DOHH2 (cell line): ENCODE measurements at regions not wholly inside any gene's neighbourhood (a gene's known extent, or its start where the extent isn't known, plus 50 kb on each side); places are given as distances from the start of the nearest gene placed in this dataset.

Source experiments
- H3F3A ChIP-seq: fragments of 200-600 bp; sonication (generic), shearing (Covaris generic); 2 replicates; pipeline ENCODE4 v1.6.0; 2016; ENCODE audit warnings: antibody characterized with exemption, mild to moderate bottlenecking; ENCODE audit not compliant: control insufficient read depth, insufficient read depth
- H3K27ac ChIP-seq: fragments of 200-600 bp; sonication (generic); 2 replicates; pipeline ENCODE4 v1.5.1; 2014; ENCODE audit warnings: low read depth, mild to moderate bottlenecking, low read length, moderate library complexity
- H3K27me3 ChIP-seq: fragments of 200-600 bp; sonication (generic); 2 replicates; pipeline ENCODE4 v1.6.1; 2014; ENCODE audit warnings: mild to moderate bottlenecking, low read length, mixed read lengths; ENCODE audit not compliant: control insufficient read depth
- H3K36me3 ChIP-seq: fragments of 200-600 bp; sonication (generic); 2 replicates; pipeline ENCODE4 v1.6.1; 2014; ENCODE audit warnings: mild to moderate bottlenecking, low read length, moderate library complexity, mixed read lengths; ENCODE audit not compliant: control insufficient read depth
- H3K4me1 ChIP-seq: fragments of 200-600 bp; sonication (generic); 2 replicates; pipeline ENCODE4 v1.6.1; 2014; ENCODE audit warnings: mild to moderate bottlenecking, low read length, mixed read lengths; ENCODE audit not compliant: control insufficient read depth
- H3K4me2 ChIP-seq: fragments of 200-600 bp; sonication (generic); 2 replicates; pipeline ENCODE4 v1.6.0; 2014; ENCODE audit warnings: mild to moderate bottlenecking, low read length, moderate library complexity
- H3K4me3 ChIP-seq: fragments of 200-600 bp; sonication (generic); 2 replicates; pipeline ENCODE4 v1.5.1; 2014; ENCODE audit warnings: mild to moderate bottlenecking, low read length, mixed read lengths
- H3K79me2 ChIP-seq: fragments of 200-600 bp; sonication (generic); 2 replicates; pipeline ENCODE4 v1.6.1; 2014; ENCODE audit warnings: mild to moderate bottlenecking, low read length, mixed read lengths; ENCODE audit not compliant: control insufficient read depth
- H3K9me2 ChIP-seq: fragments of 200-600 bp; sonication (generic); replicated peaks from 2 replicates; pipeline ENCODE4 v1.6.1; 2014; ENCODE audit warnings: mild to moderate bottlenecking, low read length, mixed read lengths; ENCODE audit not compliant: control insufficient read depth
- H3K9me3 ChIP-seq: fragments of 200-600 bp; sonication (generic); 2 replicates; pipeline ENCODE4 v1.6.1; 2014; ENCODE audit warnings: antibody characterized with exemption, low read length, mixed read lengths; ENCODE audit not compliant: control insufficient read depth, insufficient read depth
- H4K20me1 ChIP-seq: fragments of 200-600 bp; sonication (generic); 2 replicates; pipeline ENCODE4 v1.6.0; 2014; ENCODE audit warnings: low read depth, mild to moderate bottlenecking, antibody characterized with exemption, low read length, moderate library complexity; ENCODE audit not compliant: control insufficient read depth, insufficient read depth
- CTCF ChIP-seq: fragments of 200-600 bp; sonication (generic); IDR thresholded peaks from one replicate; pipeline ENCODE4 v1.5.1; 2014; ENCODE audit warnings: antibody characterized with exemption, mild to moderate bottlenecking, low read depth, low read length; ENCODE audit not compliant: poor library complexity, severe bottlenecking
- EZH2phosphoT487 ChIP-seq: fragments of 200-600 bp; sonication (generic); IDR thresholded peaks from 2 replicates; pipeline ENCODE4 v1.6.1; 2017; ENCODE audit warnings: borderline replicate concordance, mild to moderate bottlenecking, antibody characterized with exemption, low read length, moderate library complexity, mixed read lengths

GRCh38 chr1:73475316-73475870 lies 722.6 kb downstream of the LRRIQ3 start:
- Histone ChIP-seq H4K20me1 (no peaks in the 10 kb centered on the region), H3K4me1 (no peaks in the 10 kb centered on the region), H3K4me2 (no peak overlapping the region), H3K27me3 (no peaks in the 10 kb centered on the region), H3K4me3 (no peak overlapping the region), H3K9me2 (no peaks in the 10 kb centered on the region), H3K79me2 (no peaks in the 10 kb centered on the region), H3F3A (no peaks in the 10 kb centered on the region), H3K27ac (no peak overlapping the region), H3K9me3 (no peaks in the 10 kb centered on the region), H3K36me3 (no peaks in the 10 kb centered on the region)
- TF ChIP-seq CTCF (no peak), EZH2phosphoT487 (no peak)

- H4K20me1 ChIP-seq: no peaks in the 10 kb centered on the region
- no peaks in the 10 kb centered on the region for H3K36me3 ChIP-seq
- no peaks in the 10 kb centered on the region for H3F3A ChIP-seq
- no peaks in the 10 kb centered on the region for H3K4me1 ChIP-seq
- no peaks in the 10 kb centered on the region for H3K9me2 ChIP-seq
- H3K27ac ChIP-seq: no peak overlapping the region
- no peak for TF ChIP-seq CTCF
- no peak overlapping the region for H3K4me3 ChIP-seq
- H3K79me2 ChIP-seq: no peaks in the 10 kb centered on the region
- no peaks in the 10 kb centered on the region for H3K27me3 ChIP-seq
- no peak overlapping the region for H3K4me2 ChIP-seq
- no peaks in the 10 kb centered on the region for H3K9me3 ChIP-seq
Observed at GRCh38 chr1:73472810-73473209, 725.2 kb downstream of the LRRIQ3 start.

GRCh38 chr1:73467731-73468130 lies 730.2 kb downstream of the LRRIQ3 start:
- no peak overlapping the region for H3K27ac ChIP-seq
- no peaks in the 10 kb centered on the region for H3K9me2 ChIP-seq
- H3K27me3 ChIP-seq: no peaks in the 10 kb centered on the region
- H4K20me1 ChIP-seq: no peaks in the 10 kb centered on the region
- no peak overlapping the region for H3K4me2 ChIP-seq
- H3K9me3 ChIP-seq: no peaks in the 10 kb centered on the region
- no peaks in the 10 kb centered on the region for H3K4me1 ChIP-seq
- H3K36me3 ChIP-seq: no peaks in the 10 kb centered on the region
- H3K79me2 ChIP-seq: no peaks in the 10 kb centered on the region
- TF ChIP-seq CTCF: no peak
- TF ChIP-seq EZH2phosphoT487: no peak
- H3F3A ChIP-seq: no peaks in the 10 kb centered on the region
- H3K4me3 ChIP-seq: no peak overlapping the region
